ENCODE measurements at regions not wholly inside any gene's neighbourhood (a gene's known extent, or its start where the extent isn't known, plus 50 kb on each side); places are given as distances from the start of the nearest gene placed in this dataset.
"Not testable (repeated sequence)": the region's sequence is repeated elsewhere in the genome, so short reads cannot be mapped to it uniquely, and the experiment has no call there.

DNA sequence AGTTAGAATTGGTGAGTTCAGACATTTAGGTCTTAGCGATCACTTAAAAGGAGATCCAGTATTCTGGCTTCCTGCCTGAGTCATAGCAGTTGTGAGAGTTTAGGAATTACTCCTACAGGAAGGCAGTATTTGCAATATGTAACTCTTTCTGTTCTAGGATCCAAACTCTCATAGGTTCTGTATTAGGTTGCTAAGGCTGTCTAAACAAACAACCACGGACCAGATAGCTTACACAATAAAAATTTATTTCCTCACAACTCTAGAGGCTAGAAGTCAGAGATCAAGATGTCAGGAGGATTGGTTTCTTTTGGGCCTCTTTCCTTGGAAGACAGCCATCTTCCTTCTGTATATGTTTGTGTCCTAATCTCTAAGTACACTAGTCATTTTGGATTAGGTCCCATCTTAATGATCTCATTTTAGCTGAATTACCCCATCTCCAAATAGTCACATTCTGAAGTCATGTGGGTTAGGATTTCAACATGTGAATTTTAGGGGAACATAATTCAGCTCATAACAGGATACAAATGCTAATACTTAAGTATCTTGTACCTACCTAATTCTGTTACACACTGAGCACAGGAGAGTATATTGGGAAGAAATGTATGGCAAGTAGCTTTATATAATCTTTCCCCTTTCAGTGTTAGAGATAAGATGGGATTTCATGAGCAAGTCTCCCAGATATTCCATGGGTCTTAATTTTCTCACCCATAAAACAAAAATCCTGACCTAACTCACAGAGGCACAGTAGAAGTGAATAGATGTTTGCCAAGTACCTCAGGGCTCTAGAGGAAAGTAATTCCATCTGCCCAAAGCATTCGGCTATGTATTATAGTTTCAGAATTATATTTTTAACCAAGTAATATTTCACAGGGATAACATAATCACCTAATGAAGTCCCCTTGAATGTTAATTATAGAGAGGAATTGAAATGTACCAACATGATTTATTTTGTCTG lies 144.4 kb downstream of the PTBP2 start:
- DNase-seq (ENCODE audit: low spot score) = peak; percentile 68

DNA sequence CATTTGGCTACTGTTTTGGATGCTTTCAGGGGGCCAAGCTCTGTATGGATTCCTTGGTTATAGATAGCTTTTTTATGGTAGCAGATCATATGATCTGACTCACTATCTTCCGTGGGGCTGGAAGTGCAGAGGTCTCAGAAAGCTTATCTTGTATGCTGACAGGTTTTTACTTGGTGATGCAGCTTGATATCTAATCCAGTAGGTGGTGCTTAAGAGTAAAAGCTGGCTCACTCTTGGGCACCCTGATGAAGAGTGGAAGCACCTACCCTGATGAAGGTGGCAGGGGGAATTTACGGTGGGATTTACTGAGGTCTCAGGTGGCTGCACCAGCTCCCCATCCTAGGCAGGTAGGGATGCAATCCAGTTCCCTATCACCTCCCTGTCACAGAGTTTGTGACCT lies 151.2 kb downstream of the PTBP2 start:
- DNase-seq (ENCODE audit: low spot score) = no peak

DNA sequence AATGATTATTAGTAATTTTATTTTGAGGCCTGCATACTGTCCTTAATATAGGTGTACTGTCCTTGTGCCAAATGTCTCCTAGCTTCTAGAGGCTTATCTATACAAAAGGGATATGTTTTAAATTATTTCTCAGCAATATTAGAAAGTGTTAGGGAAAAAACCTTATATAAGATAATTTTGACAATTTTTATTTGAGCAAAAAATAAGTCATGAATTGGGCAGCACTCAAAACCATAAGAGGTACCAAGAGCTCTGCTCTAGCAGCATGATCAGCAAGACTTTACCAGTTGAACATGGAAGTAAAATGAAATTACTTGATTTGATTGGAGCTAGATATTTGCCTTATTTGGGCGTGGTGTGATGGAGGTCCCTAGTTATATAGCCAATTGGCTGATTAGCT lies 157.1 kb downstream of the PTBP2 start:
- DNase-seq (ENCODE audit: low spot score) = no peak

DNA sequence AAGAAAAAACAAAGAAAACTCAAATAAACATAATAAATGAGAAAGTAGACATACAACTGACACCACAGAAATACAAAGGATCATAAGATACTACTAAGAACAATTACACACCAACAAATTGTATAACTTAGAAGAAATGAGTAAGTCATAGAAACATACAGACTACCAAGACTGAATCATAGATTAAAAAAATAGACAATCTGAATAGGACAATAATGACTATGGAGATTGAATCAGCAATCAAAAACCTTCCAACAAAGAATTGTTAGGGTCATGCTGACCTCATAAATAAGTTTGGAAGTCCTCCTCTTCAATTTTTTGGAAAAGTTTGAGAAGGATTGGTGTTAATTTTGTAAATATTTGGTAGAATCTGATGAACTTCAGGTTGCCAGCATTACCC lies 159.0 kb downstream of the PTBP2 start:
- DNase-seq (ENCODE audit: low spot score) = no peak

DNA sequence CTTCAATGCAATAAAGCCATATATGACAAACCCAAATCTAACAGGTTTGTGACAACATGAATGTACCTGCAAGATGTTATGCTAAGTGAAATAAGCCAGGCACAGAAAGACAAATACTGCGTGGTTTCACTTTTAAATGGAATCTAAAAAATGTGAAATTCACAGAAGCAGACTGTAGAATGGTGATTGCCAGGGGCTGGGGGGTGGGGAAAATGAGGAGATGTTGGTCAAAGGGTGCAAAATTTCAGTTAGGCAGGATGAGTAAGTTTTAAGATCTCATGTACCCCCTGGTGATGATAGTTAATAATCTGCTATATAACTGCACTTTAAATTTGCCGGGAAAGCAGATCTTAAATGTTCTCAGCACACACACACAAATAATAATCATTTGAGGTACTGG lies 160.5 kb downstream of the PTBP2 start:
- no peak for DNase-seq (ENCODE audit: low spot score)

DNA sequence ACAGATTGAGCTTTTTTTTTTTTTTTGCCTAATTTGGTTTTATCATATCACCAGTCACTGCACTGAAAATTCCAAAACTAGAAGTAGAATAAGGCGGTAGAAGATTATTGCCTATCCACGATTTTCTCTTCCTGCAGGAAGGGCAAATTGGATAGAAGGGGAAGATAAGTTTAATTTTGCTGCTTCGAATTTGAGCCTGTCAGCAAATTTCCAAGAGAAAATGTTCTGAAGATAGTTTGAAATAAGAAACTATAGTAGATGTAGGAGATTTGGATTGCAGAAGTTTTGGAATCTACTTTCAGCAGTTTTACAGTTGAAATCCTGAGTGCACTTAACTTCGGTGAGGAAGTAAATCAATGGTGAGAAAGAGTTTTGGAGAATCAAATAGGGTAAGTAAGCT lies 164.9 kb downstream of the PTBP2 start:
- DNase-seq (ENCODE audit: low spot score) = no peak

DNA sequence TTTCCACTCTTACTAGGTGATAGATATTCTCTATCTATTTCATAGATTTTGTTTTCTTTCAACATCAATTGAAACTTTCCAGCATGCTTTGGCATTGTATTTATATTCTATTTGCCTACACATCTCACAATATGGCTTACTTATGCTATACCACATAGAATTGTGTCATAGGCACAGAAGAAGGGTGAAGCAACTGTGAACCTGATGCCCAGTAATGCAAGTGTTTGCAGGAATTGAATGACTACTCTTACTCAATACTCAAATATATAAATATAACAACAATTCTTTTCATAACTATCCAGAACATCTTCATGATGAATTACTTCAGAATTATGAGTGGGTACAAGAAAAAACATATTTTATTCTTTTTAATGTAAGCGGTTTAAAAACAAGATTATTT lies 165.9 kb downstream of the PTBP2 start:
- DNase-seq (ENCODE audit: low spot score) = no peak

DNA sequence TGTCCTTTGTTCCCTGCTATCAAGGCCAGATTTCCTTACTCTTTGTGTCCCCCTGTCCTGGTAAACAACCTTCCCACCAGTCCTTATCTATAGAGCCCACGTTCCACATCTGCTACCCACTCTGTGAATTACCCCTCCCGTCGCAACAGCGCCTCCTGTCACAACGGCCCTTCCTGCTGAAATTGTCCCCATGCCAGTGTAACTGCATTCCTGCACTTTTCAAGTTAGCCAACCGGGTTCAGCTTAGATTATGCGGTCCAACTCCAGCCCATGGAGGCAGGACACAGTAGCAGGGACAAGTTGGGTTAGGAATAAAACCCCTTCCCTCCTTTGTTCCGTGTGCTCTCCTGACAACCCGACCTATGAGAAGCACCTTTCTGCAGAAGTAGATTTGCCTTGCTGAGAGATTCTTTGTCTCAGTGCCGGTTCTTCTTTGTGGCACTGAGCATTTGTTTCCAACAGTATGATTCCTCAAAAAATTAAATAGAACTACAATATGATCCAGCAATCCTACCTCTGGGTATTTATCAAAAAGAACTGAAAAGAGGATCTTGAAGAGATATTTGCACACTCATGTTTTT lies 180.3 kb downstream of the PTBP2 start:
- DNase-seq (ENCODE audit: low spot score) = no peak

DNA sequence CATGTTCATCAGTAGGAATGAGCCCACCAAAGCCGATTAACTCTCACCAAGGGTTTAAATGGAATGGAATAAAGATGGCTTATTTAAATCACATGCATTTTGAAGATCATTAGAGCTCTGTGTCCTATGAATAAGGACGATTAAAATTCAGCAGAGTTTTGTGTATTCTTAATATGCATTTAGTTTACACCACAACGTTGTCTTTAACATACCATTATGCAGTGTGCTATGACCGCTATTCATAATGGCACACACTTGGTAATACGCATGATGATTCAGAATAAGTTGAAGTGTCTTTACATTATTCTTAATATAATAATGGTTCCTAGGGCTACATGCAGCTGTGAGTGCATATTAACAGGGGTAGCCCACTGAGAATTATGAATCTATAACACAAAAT lies 190.7 kb downstream of the PTBP2 start:
- DNase-seq (ENCODE audit: low spot score) = no peak

DNA sequence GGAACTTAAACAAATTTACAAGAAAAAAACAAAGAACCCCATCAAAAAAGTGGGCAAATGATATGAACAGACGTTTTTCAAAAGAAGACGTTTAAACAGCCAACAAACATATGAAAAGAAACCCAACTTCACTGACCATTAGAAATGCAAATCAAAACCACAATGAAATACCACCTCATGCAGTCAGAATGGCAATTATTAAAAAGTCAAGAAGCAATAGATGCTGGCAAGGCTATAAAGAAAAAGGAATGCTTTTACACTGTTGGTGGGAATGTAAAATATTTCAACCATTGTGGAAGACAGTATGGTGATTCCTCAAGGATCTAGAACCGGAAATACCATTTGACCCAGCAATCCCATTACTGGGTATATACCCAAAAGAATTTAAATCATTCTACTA lies 194.1 kb downstream of the PTBP2 start:
- not testable (repeated sequence) for DNase-seq (ENCODE audit: low spot score)

DNA sequence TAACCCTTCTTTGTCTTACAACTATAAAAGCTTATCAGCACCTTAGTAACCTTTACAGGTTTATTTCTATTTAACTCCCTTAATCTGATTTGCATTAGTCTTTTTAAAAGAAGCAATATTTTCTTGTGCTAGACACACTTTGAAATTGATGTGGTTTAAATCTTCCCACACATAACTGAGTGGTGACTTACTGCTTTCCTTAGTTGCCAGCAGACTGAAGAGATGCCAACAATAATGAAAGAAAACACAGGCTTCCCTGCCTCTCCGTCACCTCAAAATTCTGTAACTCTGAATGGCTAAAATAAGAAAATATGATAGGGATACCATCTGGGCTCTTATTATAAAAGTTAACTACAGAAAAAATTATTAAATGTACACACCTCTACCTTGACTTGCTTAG lies 196.8 kb downstream of the PTBP2 start:
- DNase-seq (ENCODE audit: low spot score) = peak; percentile 9

DNA sequence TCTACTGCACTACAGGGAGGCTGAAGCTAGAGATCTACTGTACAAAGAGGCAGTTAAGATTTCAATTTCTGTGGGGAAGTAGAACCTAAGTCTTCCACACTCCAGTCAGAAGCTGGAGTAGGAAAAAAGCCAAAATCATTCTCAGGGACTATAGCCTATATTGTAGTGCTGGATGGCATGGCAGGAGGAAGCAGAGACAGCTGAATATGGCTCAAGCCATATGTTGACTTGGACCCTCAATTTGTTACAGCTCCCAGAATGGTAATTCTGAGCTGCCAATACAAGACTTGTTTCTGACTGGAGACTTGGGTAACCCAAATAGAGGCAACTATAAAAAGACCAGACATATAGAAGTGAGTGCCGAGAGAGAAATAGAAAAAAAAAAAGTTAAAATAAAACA lies 200.6 kb downstream of the PTBP2 start:
- DNase-seq (ENCODE audit: low spot score) = no peak

DNA sequence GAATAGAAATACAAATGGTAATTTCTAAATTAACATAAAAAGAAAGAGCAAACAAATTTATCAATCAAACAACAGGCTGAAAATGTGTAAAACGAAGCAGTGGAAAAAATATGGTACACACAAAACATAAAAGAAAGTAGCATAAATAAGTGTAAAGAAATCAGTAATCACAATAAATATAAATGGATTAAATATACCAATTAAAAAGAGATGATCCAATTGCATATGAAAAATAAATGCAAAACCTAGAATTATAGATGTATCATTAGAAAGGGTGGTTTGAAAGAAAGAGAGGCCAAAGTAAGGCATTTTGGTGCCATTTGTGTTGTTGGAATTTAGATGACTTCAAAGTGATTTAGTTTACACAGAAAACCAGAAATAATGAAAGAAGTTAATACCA lies 202.2 kb downstream of the PTBP2 start:
- DNase-seq (ENCODE audit: low spot score) = no peak

DNA sequence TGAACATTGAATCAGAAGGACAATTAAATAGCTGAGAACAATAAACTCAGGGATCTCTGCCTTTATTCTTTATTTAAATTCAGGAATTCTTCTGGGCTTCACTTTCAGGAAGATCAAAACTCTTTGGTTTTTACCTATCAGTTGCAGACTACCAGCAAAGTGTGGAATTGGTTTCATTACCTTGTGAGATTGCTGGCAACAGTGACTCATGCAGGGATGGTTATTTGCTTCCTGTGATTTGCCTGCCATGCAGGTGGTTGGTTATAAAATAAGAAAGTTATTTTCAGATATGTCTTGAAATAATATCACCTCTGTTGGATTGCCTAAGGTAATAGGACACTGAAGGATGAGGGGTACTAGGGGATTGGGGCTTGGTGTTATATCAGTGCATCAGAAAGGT lies 204.6 kb downstream of the PTBP2 start:
- no peak for DNase-seq (ENCODE audit: low spot score)

DNA sequence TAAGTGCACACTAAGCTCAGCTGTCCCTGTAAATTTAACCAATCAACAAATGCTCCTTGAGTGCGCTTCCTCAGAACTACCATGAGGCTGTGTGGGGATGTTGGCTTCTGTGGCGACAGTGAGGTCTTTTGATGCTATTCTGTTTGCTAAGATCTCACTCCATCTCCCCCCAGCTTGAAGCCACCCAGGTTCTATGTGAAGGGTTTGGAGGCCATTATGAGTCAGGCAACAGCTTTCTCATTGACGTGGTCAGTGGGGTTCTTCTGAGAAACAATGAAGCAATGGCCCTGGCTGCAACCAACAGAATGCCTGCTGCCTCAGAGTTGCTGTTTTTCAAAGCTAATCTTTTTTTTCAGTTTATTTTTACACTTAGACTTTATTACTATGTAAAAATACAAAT lies 205.5 kb downstream of the PTBP2 start:
- no peak for DNase-seq (ENCODE audit: low spot score)

DNA sequence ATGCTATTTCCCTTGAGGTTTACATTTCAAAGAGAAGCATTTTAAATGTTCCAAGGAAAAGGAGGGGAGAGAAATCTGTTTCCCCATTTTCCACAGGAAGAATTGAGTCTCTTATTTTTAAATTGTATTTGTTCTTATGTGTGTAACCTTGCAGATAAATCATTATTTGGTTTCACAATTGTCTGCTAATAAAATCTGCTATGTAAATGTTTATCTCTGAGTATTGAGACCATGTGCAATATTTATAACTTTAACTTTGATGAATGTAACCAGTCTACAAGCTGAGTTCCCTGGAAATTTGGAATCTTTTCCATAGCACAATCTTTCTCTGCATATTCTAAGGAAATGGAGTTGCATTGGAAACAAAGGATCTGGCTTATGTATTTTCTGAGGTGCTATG lies 209.6 kb downstream of the PTBP2 start:
- no peak for DNase-seq (ENCODE audit: low spot score)

DNA sequence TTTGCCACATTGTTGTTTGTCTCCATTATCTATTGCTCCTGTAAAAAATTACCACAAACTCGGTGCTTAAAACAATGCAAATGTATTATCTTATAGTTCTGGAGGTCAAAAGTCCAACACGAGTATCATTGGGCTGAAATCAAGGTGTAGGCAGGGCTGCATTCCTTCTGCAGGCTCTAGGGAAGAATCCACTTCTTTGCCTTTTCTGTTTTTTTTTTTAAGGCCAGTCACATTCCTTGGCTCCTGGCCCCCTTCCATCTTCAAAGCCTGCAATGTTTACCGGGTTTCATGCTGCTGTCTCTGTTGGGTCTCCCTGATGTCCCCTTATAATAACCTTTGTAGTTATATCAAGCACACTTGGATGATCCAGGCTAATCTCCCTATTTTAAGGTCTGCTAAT lies 212.7 kb downstream of the PTBP2 start:
- no peak for DNase-seq (ENCODE audit: low spot score)

DNA sequence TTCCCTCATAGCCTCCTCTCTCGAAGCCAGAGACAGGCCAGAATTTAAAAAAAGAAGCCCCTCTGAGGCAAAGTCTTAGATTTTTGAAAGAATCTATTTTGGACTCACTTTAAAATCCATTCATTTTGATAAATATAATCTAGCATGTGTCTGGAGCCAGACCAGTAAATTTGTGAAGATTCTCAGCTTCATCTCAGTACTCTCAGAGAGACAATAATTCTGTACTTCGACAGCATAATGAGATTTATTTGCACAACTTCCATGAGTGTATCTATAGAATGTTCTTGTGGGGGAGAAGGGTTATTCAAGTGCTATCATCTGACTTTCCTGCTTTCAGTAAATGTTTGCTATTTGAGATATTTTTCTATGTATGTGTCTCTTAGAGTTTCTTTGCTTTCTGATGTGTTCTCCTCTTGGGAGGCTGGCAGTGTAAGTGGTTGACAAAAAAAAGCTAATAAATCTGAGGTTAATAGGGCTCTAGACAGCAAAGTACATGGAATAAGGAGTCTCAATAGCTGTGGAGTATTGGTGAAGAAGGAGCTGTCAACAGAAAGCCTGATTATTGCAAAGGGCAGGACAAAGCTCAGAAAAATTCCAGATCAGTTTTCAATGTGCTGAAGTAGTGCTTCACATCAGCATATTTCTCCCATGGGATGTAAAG lies 223.0 kb downstream of the PTBP2 start:
- no peak for DNase-seq (ENCODE audit: low spot score)

DNA sequence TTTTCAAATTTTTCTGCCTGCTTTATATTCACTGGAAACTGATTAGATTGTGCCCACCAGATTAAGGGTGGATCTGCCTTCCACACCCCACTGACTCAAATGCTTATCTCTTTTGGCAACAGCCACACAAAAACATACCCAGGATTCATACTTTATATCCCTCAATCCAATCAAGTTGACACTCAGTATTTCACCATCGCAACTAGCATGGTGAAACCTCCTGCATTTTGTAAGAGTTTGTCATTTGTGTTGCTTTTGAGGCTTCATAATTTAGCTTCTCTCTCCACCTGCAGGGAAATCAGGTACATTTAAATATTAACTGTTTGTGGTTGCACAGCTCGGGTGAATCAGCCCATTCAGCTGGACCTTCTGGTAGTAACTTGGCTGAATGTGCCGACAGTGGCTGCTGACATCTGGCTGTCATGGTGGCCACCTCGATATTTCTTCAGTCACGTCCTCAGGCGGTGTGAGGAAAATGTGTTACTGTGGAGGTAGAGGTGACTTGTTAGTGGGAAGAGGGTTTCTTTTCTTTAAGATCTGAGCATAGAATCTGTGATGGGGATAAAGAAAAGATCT lies 224.0 kb downstream of the PTBP2 start:
- DNase-seq (ENCODE audit: low spot score) = no peak

DNA sequence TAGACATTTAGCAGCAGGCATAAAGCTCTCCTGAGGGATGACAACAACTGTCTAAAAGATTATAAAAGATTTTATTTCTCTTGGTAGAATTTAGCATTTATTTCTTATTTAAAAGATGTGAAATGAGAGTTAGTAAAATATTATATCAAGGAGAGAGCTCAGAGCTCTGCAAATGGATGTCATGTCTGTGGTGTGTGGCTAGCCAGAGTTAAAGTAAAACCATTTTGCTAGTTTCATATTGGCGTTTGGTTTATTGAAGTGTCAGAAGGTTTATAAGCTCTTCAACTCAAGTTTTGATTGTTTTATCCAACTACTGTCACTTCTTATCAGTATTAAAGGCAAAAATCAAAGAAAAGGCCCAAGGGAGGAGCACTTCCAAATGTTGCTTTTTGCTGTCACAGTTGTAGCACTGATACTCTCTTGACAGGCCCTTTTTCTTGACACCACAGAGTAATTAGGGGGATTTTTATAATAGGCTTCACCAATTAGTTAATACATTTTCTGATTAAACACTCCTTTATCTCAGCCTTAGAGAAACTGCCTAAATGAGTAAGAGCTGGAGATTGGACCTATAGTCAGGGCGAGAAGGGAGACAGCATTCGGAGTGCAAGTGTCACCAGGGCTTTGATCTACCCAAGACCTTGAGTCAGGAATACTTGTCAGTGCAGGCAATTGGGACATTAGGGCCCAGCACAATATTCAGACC lies 233.9 kb downstream of the PTBP2 start:
- DNase-seq (ENCODE audit: low spot score) = no peak

DNA sequence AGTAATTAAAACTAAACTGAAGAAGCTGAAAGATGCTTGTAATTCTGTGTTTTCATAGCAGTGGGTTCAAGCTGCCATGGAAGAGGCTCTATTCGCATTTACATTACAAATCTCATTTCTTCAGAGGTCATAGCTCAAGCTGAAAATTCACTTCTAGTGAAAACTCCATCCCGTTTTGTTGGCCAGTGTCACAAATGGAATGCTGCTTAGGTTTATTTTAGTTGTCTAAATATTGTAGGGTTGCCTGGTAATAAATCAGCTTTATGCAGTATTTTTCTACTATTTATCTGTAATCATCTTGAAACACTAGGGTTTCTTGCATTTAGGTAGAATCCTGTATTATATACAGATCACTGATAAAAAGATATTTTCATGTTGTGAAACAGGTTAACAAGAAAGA lies 240.6 kb downstream of the PTBP2 start:
- no peak for DNase-seq (ENCODE audit: low spot score)

DNA sequence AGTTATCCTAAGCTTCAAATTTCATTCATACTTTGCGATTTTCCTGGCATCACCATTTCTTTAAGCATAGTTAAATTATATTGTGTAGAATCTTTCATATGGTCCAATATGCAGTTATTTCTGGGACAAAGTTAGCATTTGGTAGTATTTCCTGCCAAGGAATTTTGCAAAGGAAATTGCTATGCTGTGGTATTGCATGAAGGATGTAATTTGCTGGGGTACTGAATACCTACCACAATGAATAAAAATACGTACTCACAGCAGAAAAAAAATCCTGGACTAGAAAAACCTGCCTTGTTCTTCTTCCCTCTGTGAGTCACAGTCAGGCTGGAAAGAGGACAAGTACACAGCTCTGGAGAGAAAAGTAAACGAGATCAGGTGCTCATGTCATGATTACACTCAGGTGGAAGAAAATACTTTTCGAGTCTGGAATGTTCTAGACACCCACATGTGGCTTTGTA lies 241.2 kb downstream of the PTBP2 start:
- no peak for DNase-seq (ENCODE audit: low spot score)

All from hepatic stellate cell (primary cell).